Erythroblast (primary cell): ENCODE measurements at regions not wholly inside any gene's neighbourhood (a gene's known extent, or its start where the extent isn't known, plus 50 kb on each side); places are given as distances from the start of the nearest gene placed in this dataset.

Source experiments
- GATA1 ChIP-seq: IDR thresholded peaks from 2 replicates; pipeline ENCODE4 v1.6.1; 2011; ENCODE audit warnings: low read depth, mild to moderate bottlenecking, control low read depth, low read length, moderate library complexity
- POLR2A ChIP-seq: IDR thresholded peaks from 2 replicates; pipeline ENCODE4 v1.6.1; 2011; ENCODE audit warnings: mild to moderate bottlenecking, low read length

DNA sequence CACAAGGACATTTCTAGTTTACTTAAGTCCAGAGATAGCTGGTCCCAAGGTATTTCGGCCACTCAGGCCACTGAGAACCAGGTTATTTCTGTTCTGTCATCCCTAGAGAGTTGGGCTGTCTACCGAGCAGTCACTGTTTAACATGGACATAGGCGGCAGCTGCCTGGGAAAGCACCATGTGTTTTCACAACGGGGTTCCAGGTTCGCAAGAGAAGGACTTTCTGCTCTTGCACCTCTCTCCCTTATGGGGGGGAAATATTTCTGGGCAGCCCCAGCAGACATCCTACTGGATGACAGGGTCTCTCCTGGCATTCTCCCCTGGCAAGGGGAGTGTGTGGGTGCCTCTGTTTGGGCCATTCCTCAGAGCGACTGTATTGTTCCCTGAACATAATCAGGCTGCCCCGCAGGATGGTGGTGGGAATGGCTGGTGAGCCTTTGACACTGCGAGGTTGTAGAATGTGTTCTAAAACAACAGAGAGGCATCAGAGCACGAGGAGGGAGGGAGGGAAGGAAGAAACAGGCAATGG lies 64.4 kb upstream of the DUSP22 start:
- no peak for TF ChIP-seq POLR2A
- TF ChIP-seq GATA1 = no peak
